Smooth muscle cell (in vitro differentiated cells): ENCODE measurements at regions not wholly inside any gene's neighbourhood (a gene's known extent, or its start where the extent isn't known, plus 50 kb on each side); places are given as distances from the start of the nearest gene placed in this dataset.

Source experiments
- DNase-seq: peaks from one replicate; lab custom pipeline; 2025; ENCODE audit not compliant: unreplicated experiment; lab: John Stamatoyannopoulos, UW
- H2AFZ ChIP-seq: fragments of 200-600 bp; sonication (generic); 2 replicates; pipeline ENCODE4 v1.6.0; 2016; ENCODE audit warnings: antibody characterized with exemption, low read depth, mild to moderate bottlenecking
- H3F3A ChIP-seq: fragments of 200-600 bp; sonication (generic); 2 replicates; pipeline ENCODE4 v1.6.0; 2017; ENCODE audit warnings: antibody characterized with exemption, low read depth
- H3K27ac ChIP-seq: fragments of 200-600 bp; sonication (generic); 2 replicates; pipeline ENCODE4 v1.5.1; 2016; ENCODE audit warnings: low read depth, mild to moderate bottlenecking
- H3K27me3 ChIP-seq: fragments of 200-600 bp; sonication (generic); 2 replicates; pipeline ENCODE4 v1.6.1; 2016; ENCODE audit warnings: low read depth, mild to moderate bottlenecking
- H3K36me3 ChIP-seq: fragments of 200-600 bp; sonication (generic); 2 replicates; pipeline ENCODE4 v1.5.1; 2016; ENCODE audit warnings: low read depth
- H3K4me1 ChIP-seq: fragments of 200-600 bp; sonication (generic); 2 replicates; pipeline ENCODE4 v1.5.1; 2016; ENCODE audit warnings: low read depth
- H3K4me2 ChIP-seq: fragments of 200-600 bp; sonication (generic); 2 replicates; pipeline ENCODE4 v1.6.0; 2016; ENCODE audit warnings: mild to moderate bottlenecking
- H3K4me3 ChIP-seq: fragments of 200-600 bp; sonication (generic); 2 replicates; pipeline ENCODE4 v1.5.1; 2016; ENCODE audit warnings: mild to moderate bottlenecking
- H3K79me2 ChIP-seq: fragments of 200-600 bp; sonication (generic); 2 replicates; pipeline ENCODE4 v1.6.0; 2016; ENCODE audit warnings: low read depth, mild to moderate bottlenecking
- H3K9ac ChIP-seq: fragments of 200-600 bp; sonication (generic); 2 replicates; pipeline ENCODE4 v1.6.0; 2016; ENCODE audit warnings: low read depth
- H3K9me3 ChIP-seq: fragments of 200-600 bp; sonication (generic); replicated peaks from 2 replicates; pipeline ENCODE4 v1.5.1; 2016; ENCODE audit warnings: low read depth
- H4K20me1 ChIP-seq: fragments of 200-600 bp; sonication (generic); 2 replicates; pipeline ENCODE4 v1.6.0; 2016; ENCODE audit warnings: low read depth
- CTCF ChIP-seq: fragments of 200-600 bp; sonication (generic); IDR thresholded peaks from 2 replicates; pipeline ENCODE4 v1.5.1; 2017; ENCODE audit warnings: borderline replicate concordance, mild to moderate bottlenecking, antibody characterized with exemption; ENCODE audit not compliant: insufficient read depth, poor library complexity, severe bottlenecking
- WGBS: methylation state at CpG from one replicate; pipeline ENCODE4 v1.1.7; 2016; ENCODE audit warnings: low lambda C conversion rate; 5-methylcytosine and 5-hydroxymethylcytosine counted together

DNA sequence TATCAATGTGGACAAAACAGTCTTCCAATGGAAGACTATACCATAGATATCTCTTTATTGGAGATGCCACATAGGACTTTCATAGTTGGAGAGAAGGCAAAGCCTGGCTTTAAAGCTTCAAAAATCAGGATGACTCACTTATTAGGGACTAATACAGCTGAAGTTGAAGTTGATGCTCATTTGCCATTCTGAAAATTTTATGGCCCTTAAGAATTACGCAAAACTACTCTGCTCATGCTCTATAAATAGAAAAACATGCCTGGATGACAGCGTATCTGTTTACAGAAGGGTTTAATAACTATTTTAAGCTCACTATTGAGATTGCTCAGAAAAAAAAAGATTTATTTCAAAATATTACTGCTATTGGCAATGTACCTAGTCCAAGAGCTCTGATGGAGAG, 155.5 kb upstream of the DST start:
- Histone ChIP-seq H3K9me3 (no peaks in the 10 kb centered on the region), H3K4me2 (peak overlapping the region; percentile 3), H3K4me3 (no peak overlapping the region), H3K27me3 (no peaks in the 10 kb centered on the region), H2AFZ (no peak overlapping the region), H3K4me1 (peaks cover 53% of the 10 kb centered on the region), H3K79me2 (peaks cover 46% of the 10 kb centered on the region), H3K9ac (no peak overlapping the region), H3K27ac (peak overlapping the region; percentile 78), H4K20me1 (no peaks in the 10 kb centered on the region), H3K36me3 (no peaks in the 10 kb centered on the region), H3F3A (no peaks in the 10 kb centered on the region)
- no peak for TF ChIP-seq CTCF
- DNase-seq: no peak
- 20% methylated on average over 2 of the region's 2 CpGs for WGBS

DNA sequence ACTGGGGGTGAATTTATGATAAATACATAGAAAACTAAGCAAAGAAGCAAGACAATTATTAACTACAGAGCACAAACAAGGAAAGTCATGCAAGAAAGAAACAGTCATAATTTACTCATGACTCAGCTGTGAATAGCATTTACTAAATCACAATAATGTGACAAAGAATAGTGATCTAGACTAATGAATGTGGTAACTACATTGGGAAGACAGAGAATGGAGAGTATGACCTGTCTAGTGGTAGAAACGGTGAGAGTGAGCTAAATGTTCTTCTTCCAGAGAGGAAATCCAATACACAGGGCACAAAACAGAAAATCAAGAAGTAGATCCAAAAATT, 153.5 kb upstream of the DST start:
- Histone ChIP-seq H3K9ac (no peak overlapping the region), H3K79me2 (peaks cover 44% of the 10 kb centered on the region), H3F3A (no peaks in the 10 kb centered on the region), H3K4me3 (peak overlapping the region; percentile 2), H2AFZ (no peak overlapping the region), H3K27me3 (no peaks in the 10 kb centered on the region), H3K9me3 (no peaks in the 10 kb centered on the region), H3K4me1 (peaks cover 44% of the 10 kb centered on the region), H4K20me1 (no peaks in the 10 kb centered on the region), H3K4me2 (peak overlapping the region; percentile 56), H3K27ac (peak overlapping the region; percentile 51), H3K36me3 (no peaks in the 10 kb centered on the region)
- 63% methylated on average over 1 of the region's 1 CpG for WGBS
- no peak for TF ChIP-seq CTCF
- DNase-seq: no peak

GRCh38 chr6:56795466-56796195, 152.9 kb upstream of the DST start:
- TF ChIP-seq CTCF: no peak
- peak overlapping the region; percentile 2 for H3K4me3 ChIP-seq
- H3K4me2 ChIP-seq: peak overlapping the region; percentile 56
- peaks cover 46% of the 10 kb centered on the region for H3K79me2 ChIP-seq
- peak overlapping the region; percentile 51 for H3K27ac ChIP-seq
- H3K4me1 ChIP-seq: peaks cover 44% of the 10 kb centered on the region
- H3K27me3 ChIP-seq: no peaks in the 10 kb centered on the region
- DNase-seq: no peak
- H3K36me3 ChIP-seq: no peaks in the 10 kb centered on the region
- no peak overlapping the region for H3K9ac ChIP-seq
- no peaks in the 10 kb centered on the region for H3F3A ChIP-seq
- H3K9me3 ChIP-seq: no peaks in the 10 kb centered on the region
- 65% methylated on average over 6 of the region's 6 CpGs for WGBS
- H4K20me1 ChIP-seq: no peaks in the 10 kb centered on the region
- no peak overlapping the region for H2AFZ ChIP-seq

DNA sequence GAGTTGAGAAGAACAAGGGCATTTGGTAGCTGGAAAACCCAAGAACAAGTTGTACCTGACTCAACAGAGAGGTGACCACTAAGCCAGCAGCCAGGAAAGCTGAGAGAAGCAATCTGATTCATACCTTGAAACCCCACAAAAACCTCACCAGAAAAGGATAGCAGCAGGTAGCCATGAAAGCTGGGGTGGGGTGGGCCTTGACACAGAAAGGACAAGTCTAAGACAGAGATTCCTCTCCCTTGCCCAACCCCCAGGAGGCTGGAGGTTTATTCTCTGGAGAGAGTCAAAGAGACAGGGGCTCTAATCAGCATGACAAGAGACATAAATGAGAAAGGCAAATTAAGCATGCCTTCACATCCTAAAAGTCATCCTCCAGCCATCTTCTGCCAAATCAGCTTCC, 151.7 kb upstream of the DST start:
- no peak overlapping the region for H3K4me2 ChIP-seq
- no peak for TF ChIP-seq CTCF
- H3K79me2 ChIP-seq: peaks cover 49% of the 10 kb centered on the region
- H3K36me3 ChIP-seq: no peaks in the 10 kb centered on the region
- H3K27me3 ChIP-seq: no peaks in the 10 kb centered on the region
- H3K4me3 ChIP-seq: no peak overlapping the region
- H3K9me3 ChIP-seq: no peaks in the 10 kb centered on the region
- peaks cover 44% of the 10 kb centered on the region for H3K4me1 ChIP-seq
- peak overlapping the region; percentile 16 for H3K27ac ChIP-seq
- no peak for DNase-seq
- H4K20me1 ChIP-seq: no peaks in the 10 kb centered on the region
- H3K9ac ChIP-seq: no peak overlapping the region
- no peak overlapping the region for H2AFZ ChIP-seq
- H3F3A ChIP-seq: no peaks in the 10 kb centered on the region
